HG03354 (cell line): ENCODE measurements at regions not wholly inside any gene's neighbourhood (a gene's known extent, or its start where the extent isn't known, plus 50 kb on each side); places are given as distances from the start of the nearest gene placed in this dataset.
"Not testable (repeated sequence)": the region's sequence is repeated elsewhere in the genome, so short reads cannot be mapped to it uniquely, and the experiment has no call there.

Source experiments
- ATAC-seq: cut with Tn5 transposase; IDR thresholded peaks from one replicate; pipeline ENCODE4 v1.9.1; 2021; ENCODE audit warnings: mild to moderate bottlenecking; ENCODE audit not compliant: unreplicated experiment, poor library complexity, severe bottlenecking

DNA sequence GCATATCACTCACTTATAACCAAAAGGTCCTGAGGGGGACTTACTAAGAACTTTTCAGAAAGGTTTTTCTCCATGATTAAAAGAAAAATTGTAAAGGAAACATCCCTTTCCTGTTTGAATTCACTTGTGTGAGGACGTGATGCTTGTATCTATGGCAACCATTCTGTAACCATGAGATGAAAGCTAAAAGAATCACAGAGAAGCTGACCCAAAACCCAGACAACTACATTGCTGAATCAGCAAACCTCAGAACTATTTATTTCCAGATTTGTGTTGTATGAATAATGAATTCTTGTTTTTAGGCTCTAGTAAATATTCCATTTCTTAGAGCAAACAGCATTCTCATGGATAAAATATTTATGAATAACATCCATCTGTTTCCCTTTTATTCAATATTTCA lies 91.2 kb downstream of the RCHY1 start:
- ATAC-seq: no peak

GRCh38 chr4:75412746-75413145 lies 101.5 kb downstream of the RCHY1 start:
- ATAC-seq: no peak

DNA sequence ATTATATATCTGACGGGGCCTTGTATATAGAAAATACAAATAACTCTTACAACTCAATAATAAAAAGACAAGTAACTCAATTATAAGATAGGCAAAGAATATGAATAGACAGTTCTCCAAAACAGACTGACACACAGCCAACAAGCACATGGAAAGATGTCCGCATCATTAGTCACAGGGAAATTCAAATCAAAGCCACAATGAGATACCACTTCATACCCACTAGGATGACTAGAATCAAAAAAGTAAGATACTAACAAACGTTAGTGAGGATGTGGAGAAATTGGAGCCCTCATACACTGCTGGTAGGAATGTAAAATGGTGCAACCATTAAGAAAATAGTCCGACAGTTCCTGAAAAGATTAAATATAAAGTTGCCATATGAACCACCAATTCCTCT lies 115.7 kb downstream of the RCHY1 start:
- ATAC-seq: no peak

DNA sequence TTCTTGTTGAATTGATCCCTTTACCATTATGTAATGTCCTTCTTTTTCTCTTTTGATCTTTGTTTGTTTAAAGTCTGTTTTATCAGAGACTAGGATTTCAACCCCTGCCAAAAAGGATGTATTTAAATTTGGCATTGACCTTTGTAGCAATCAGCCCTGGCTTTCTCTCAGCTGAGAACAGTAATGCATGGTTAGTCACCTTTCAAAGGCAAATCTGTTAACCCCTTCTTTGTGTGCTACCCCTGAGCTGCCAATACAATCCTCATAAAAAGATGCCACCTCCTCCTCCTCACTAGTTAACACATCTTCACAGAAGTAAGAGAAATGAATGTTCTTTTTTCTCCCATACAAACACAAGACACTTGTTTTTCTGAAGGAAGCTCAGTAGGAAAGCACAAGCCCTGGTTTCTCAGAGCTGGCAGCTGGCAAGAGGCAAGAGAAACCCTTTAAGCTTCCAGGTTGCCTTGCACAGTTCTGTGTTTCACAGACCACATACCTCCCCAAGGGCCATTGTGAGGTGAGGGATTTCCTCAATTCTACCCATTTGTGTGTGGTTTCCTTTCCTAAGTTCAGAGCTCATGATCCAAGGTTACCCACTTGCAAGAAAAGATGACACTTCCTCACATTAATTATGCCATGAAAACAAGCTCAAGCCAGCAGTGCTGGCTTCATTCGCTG lies 122.6 kb downstream of the RCHY1 start:
- no peak for ATAC-seq

DNA sequence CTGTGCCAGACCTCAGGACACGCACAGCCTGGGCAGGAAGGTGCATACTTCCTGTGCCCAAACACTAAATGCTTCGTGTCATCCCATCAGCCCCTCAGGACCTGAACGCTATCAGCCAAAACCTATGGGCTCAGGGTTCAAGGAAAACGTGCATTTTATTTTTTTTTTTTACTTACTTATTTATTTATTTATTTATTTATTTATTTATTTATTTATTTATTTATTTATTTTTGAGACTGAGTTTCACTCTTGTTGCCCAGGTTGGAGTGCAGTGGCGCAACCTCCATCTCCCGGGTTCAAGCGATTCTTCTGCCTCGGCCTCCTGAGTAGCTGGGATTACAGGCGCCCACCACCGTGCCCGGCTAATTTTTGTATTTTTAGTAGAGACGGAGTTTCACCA lies 127.8 kb downstream of the RCHY1 start:
- not testable (repeated sequence) for ATAC-seq

GRCh38 chr4:75385106-75385505 lies 129.1 kb downstream of the RCHY1 start:
- ATAC-seq: no peak

DNA sequence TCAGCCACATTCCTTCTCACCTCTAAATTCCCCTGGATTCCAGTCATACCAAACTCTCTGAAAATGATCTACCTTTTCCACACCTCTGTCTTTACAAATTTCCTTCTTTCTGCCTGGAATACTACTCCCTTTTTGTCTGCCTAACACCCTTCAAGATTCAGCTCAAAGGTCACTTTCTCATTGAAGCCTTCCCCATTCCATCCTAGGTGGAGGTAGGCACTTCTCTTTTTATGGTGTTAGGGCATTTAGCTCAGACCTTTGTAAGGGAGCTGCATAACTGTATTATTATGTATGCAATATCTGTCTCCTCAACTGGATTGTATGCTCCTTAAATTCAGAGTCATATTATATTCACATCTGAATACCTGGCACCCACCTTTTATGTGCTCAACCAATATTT lies 137.7 kb downstream of the RCHY1 start:
- ATAC-seq: no peak

- ATAC-seq: no peak
Observed at GRCh38 chr4:75371915-75372314, 142.3 kb downstream of the RCHY1 start.

- no peak for ATAC-seq
Observed at GRCh38 chr4:75370576-75370975, 143.6 kb downstream of the RCHY1 start.

DNA sequence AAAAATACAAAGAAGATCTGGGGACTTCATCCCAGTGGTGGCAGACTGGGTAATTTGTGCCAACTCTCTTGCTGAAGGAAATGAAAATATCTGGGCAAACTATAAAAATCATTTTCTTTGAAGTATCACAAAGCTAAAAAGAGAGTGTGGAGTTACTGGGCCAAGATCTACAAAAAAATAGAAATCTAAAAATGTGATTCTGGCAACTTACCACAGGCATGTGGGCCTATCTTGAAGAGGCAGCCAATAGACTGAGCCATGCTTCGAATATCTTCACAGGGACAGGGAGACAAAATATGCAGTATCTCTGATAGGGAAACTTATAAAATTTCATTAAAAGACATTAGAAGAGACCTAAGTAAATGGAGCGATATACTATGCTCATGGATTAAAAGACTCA lies 168.8 kb downstream of the RCHY1 start:
- no peak for ATAC-seq

DNA sequence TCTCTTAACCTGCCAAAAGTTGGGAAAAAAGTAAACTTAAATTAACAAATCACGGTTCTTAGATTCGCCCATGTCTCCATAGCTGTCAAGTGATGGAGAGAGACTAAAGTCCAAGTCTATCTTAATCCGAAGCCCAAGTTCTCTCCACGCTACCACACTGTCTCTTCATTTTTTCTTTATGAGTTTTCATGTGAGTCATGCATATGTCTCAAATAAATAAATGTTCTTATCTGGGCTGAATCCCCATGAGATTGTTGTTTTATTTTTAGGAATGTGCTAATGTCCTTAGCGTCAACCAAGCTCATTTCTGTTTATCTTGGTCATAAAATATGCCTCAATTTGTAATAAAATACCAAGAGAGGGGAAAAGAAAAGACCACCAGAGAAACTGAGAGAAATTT lies 169.3 kb downstream of the RCHY1 start:
- no peak for ATAC-seq

GRCh38 chr4:75343333-75343732 lies 170.9 kb downstream of the RCHY1 start:
- ATAC-seq: no peak

- ATAC-seq: no peak
Observed at GRCh38 chr4:75340561-75340960, 173.6 kb downstream of the RCHY1 start.

GRCh38 chr4:75338352-75338880 lies 175.8 kb downstream of the RCHY1 start:
- no peak for ATAC-seq

- no peak for ATAC-seq
Observed at GRCh38 chr4:75327804-75328512, 186.2 kb downstream of the RCHY1 start.

DNA sequence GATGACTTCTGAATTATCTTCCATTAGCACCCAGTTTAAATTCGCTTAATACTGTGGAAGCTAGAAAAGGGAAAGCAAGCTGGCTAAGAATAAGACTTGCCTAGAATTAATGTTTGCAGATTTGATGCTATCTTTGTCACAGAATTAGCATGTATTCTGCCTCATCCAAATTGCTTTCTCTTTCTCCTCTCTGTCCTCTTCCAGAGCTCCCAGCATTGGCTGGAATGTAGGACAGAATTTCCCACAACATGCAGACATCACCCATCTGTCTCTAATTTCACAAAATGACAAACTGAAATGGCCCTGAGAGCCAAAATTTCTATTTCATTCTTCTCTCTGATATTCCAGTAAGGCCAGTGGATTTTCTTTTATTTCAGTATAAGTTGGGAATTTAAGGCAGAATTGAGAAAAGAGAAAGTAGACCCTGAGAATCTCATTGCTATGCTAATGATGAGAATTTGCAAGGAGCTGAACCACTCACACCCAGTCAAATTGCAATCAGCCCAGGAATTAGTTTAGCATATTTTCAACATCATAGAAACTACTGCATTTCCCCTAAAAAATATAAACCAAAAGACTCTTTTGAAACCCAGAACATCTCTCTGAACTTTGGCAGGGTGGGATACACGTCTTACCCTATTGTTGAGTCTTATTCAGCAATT lies 188.8 kb downstream of the RCHY1 start:
- ATAC-seq: no peak

DNA sequence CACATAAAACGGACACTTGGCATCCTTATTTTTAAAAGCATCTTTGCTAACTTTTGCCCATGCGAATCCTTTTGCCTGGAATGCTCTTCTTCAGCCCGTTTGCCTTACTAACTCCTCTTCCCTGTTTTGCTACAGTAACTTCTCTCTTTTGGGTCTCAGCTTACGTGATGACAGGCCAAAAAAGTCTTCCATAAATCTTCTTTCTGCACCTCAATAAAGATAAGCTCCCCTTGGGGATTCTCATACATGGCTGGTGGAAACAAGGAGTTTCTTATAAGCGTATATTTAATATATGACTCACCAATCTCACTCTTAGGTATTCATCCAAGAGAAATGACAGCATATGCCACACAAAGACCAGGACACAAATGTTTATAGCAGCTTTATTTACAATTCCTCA lies 192.7 kb downstream of the RCHY1 start:
- no peak for ATAC-seq

GRCh38 chr4:75317641-75318040 lies 196.6 kb downstream of the RCHY1 start:
- ATAC-seq: not testable (repeated sequence)

GRCh38 chr4:75308049-75308448 lies 206.2 kb downstream of the RCHY1 start:
- no peak for ATAC-seq

DNA sequence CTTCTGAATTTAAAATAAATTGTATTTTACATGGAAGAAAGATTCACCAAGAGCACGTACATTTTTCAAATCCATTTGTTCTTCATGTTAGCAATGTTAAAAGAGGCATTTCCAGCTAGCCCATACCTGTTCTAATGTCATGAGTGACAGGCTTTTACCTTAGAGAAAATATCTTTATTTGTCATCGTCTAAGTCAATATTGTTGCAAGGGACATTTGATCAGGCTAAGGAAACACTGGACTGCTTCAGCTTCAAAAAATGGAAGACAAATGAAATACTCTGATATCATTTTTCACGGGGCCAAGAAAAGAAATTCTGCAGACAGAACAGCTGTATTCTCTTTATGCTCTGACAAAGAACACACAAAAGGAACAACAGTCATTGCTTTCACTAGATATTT lies 207.7 kb downstream of the RCHY1 start:
- ATAC-seq: no peak

DNA sequence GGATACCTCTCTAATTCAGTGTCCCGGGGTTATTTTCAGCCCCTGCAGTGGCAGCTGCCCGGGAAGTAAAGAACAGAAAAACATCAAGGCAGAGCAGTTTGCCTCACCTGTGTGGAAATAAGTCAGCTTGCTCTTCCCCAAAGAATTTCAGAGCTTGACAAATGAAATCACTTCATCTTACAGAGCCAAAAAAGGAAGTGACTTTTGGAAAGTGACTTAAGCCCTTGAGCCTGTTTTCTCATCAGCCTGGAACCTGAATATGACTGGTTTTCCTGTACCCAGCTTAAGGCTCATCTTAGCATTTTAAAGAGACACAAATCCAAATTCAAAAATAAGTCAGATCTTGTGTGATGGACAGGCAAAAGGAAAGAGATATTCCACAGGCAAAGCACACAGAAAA lies 211.6 kb downstream of the RCHY1 start:
- ATAC-seq: no peak
